A172 (cell line): ENCODE measurements at regions not wholly inside any gene's neighbourhood (a gene's known extent, or its start where the extent isn't known, plus 50 kb on each side); places are given as distances from the start of the nearest gene placed in this dataset.

Experiments
- DNase-seq: peaks from one replicate; pipeline ENCODE4 v3.0.0-alpha.2; 2015; ENCODE audit warnings: low spot score

GRCh38 chr17:52233176-52233575 is 74.7 kb upstream of the CA10 start:
- DNase-seq = no peak

DNA sequence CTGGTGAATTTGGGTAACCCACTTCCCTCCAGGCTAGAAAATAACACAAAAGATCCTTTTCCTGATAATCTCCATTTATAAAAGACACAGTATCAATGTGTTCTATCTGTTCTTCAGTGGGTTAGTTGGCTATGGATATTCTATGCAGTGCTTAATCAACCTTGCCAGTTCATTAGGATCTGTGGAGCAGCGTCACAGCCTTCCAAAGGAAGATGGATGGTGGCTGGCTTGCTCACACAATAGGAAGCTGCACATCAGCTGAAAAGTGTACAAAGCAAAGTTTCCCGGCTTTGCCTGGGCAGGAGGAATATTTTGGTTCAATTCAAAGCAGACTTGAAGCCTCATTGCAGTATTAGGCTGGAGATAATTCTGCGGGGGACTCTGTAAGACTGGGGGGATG is 70.3 kb upstream of the CA10 start:
- no peak for DNase-seq

DNA sequence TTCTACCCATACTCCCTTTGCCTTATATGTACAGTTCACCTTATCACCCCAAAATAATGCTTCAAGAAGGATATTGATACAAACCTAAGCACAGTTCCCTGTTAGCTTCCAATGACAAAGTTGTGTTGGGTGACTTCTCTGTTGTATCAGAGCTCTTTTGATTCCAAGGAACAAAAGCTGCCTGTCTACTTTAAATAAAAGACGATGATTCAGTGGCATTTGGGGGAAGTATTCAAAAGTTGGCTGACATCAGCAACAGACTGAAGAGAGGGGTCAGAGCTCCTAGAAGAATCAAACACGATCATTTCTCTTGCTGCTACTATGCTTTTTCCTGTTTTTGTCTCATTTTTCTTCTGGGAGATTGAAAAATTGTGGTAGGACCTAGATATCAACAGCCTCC is 69.4 kb upstream of the CA10 start:
- DNase-seq = no peak

DNA sequence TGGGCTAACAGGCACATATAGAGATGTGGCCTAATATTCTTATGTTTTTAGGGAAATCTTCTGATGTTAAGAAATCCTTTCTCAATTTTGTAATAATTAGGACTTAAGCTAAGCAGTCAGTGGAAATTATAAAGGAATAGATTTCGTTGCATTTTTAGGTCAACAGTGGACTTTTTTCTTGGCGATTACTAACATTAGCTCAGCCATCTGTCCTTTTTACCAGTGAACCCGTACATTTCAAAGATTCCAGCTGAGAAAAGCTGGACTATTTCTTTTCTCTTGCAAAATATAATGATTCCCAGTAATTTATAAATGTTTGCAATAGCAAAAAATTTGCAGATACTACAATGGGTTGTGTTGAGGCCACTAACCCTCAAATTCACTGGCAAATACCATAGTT is 54.9 kb upstream of the CA10 start:
- DNase-seq = no peak

DNA sequence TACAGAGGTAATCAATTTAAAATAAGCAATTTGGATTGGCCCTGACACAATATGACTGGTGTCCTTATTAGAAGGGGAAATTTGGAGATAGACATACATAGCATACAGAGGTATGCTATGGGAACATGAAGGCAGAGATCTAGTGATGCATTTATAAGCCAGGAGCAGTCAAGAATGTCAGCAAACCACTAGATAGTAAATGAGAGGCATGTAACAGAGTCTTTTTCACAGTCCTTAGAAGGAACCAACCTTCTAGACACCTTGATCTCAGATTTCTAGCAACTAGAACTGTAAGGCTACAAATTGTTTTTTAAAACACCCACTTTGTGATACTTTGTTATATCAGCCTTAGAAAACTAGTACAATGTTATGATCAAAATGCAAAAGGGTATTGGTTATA is 54.3 kb upstream of the CA10 start:
- DNase-seq = no peak

GRCh38 chr17:52209507-52209906 is 51.0 kb upstream of the CA10 start:
- DNase-seq = no peak
